Endodermal cell (in vitro differentiated cells): ENCODE measurements at regions not wholly inside any gene's neighbourhood (a gene's known extent, or its start where the extent isn't known, plus 50 kb on each side); places are given as distances from the start of the nearest gene placed in this dataset.

Experiments used
- DNase-seq: peaks from one replicate; pipeline ENCODE4 v3.0.0-alpha.2; 2017
- H3K27ac ChIP-seq: 2 replicates; pipeline ENCODE4 v1.5.1; 2013; ENCODE audit warnings: mild to moderate bottlenecking, low read depth, low read length, moderate library complexity
- H3K27me3 ChIP-seq: 2 replicates; pipeline ENCODE4 v1.6.1; 2013; ENCODE audit warnings: mild to moderate bottlenecking, low read length, moderate library complexity; ENCODE audit not compliant: insufficient read depth, control insufficient read depth, poor library complexity, severe bottlenecking
- H3K36me3 ChIP-seq: 2 replicates; pipeline ENCODE4 v1.7.0; 2013; ENCODE audit warnings: mild to moderate bottlenecking, low read length, moderate library complexity; ENCODE audit not compliant: control insufficient read depth, insufficient read depth
- H3K4me1 ChIP-seq: one replicate; pipeline ENCODE4 v1.7.0; 2013; ENCODE audit warnings: low read length; ENCODE audit not compliant: control insufficient read depth, insufficient read depth
- H3K4me3 ChIP-seq: 2 replicates; pipeline ENCODE4 v1.5.1; 2013; ENCODE audit warnings: mild to moderate bottlenecking, low read length, moderate library complexity
- H3K9ac ChIP-seq: 2 replicates; pipeline ENCODE4 v1.6.1; 2013; ENCODE audit warnings: mild to moderate bottlenecking, low read length, moderate library complexity; ENCODE audit not compliant: poor library complexity, severe bottlenecking; ENCODE audit errors: extremely low read depth
- H3K9me3 ChIP-seq: 2 replicates; pipeline ENCODE4 v1.6.1; 2013; ENCODE audit warnings: mild to moderate bottlenecking, low read length, moderate library complexity; ENCODE audit not compliant: control insufficient read depth
- H3K27ac Mint-ChIP-seq: 2 replicates; pipeline ENCODE4 v1.8.0; 2020; ENCODE audit warnings: mixed read lengths
- H3K27me3 Mint-ChIP-seq: 2 replicates; pipeline ENCODE4 v1.8.0; 2021; ENCODE audit warnings: mild to moderate bottlenecking, mixed read lengths; ENCODE audit not compliant: insufficient read depth
- H3K36me3 Mint-ChIP-seq: 2 replicates; pipeline ENCODE4 v1.8.0; 2020; ENCODE audit warnings: low read depth, mixed read lengths
- H3K4me1 Mint-ChIP-seq: 2 replicates; pipeline ENCODE4 v1.8.0; 2020; ENCODE audit warnings: mixed read lengths
- H3K4me3 Mint-ChIP-seq: 2 replicates; pipeline ENCODE4 v1.8.0; 2020; ENCODE audit warnings: mild to moderate bottlenecking, moderate library complexity, mixed read lengths
- H3K9me3 Mint-ChIP-seq: 2 replicates; pipeline ENCODE4 v1.8.0; 2020; ENCODE audit warnings: mild to moderate bottlenecking, mixed read lengths
- WGBS, 2 experiments: methylation state at CpG; one replicate each; pipeline versions ENCODE4 v1.1.5 to v1.1.7; 2013; ENCODE audit warnings: missing lambda C conversion rate in 2 of 2, mixed read lengths in 1 of 2; ENCODE audit not compliant: insufficient coverage in 1 of 2, insufficient read length in 1 of 2; 5-methylcytosine and 5-hydroxymethylcytosine counted together
- TF ChIP-seq, protein P1 (sequence below): fragments of 200-600 bp; sonication (generic); conservative IDR thresholded peaks from 2 replicates; pipeline ENCODE4 v1.5.0; 2021; ENCODE audit warnings: antibody characterized with exemption, mild to moderate bottlenecking

DNA sequence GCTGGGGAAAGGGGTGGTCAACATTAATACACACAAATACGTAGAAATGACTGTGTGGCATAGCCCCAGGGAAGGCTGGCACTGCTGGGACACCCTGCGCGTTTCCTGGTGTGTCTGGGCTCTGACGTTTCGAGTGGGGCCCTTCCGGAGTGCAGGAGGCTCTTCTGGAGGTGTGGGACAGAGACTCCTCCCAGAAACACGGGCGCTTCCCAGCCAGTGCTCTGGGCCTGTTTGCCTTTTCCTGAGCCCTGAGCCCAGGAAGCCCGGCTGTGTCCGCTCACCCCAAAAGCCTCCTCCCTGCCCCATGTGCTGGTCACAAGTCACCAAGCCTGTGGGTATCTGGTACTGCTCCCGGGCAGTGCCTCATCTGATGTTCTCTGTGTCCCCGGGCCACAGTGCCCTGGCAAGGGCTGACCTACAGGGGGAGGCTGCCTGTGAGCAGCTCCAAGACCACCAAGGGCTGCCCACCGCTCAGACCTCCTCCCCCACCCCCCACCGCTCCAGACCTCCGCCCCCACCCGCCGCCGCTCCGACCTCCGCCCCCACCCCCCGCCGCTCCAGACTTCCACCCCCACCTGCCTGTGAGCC, 1133.3 kb downstream of the BRD1 start:
- Histone ChIP-seq H3K4me1 (no peaks in the 10 kb centered on the region), H3K9me3 (no peaks in the 10 kb centered on the region), H3K27me3 (no peaks in the 10 kb centered on the region), H3K27ac (no peak overlapping the region), H3K4me3 (no peak overlapping the region), H3K9ac (no peak overlapping the region), H3K36me3 (no peaks in the 10 kb centered on the region)
- no peaks in the 10 kb centered on the region for H3K36me3 Mint-ChIP-seq
- no peak overlapping the region for H3K27ac Mint-ChIP-seq
- H3K4me1 Mint-ChIP-seq: no peaks in the 10 kb centered on the region
- H3K4me3 Mint-ChIP-seq: no peak overlapping the region
- DNase-seq: no peak
- H3K27me3 Mint-ChIP-seq: no peaks in the 10 kb centered on the region
- TF ChIP-seq, protein P1, sequence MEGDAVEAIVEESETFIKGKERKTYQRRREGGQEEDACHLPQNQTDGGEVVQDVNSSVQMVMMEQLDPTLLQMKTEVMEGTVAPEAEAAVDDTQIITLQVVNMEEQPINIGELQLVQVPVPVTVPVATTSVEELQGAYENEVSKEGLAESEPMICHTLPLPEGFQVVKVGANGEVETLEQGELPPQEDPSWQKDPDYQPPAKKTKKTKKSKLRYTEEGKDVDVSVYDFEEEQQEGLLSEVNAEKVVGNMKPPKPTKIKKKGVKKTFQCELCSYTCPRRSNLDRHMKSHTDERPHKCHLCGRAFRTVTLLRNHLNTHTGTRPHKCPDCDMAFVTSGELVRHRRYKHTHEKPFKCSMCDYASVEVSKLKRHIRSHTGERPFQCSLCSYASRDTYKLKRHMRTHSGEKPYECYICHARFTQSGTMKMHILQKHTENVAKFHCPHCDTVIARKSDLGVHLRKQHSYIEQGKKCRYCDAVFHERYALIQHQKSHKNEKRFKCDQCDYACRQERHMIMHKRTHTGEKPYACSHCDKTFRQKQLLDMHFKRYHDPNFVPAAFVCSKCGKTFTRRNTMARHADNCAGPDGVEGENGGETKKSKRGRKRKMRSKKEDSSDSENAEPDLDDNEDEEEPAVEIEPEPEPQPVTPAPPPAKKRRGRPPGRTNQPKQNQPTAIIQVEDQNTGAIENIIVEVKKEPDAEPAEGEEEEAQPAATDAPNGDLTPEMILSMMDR: peak; percentile 19
- WGBS, 2 experiments: 94 to 97% methylated on average over 5 to 12 of the region's 22 CpGs
- no peaks in the 10 kb centered on the region for H3K9me3 Mint-ChIP-seq

DNA sequence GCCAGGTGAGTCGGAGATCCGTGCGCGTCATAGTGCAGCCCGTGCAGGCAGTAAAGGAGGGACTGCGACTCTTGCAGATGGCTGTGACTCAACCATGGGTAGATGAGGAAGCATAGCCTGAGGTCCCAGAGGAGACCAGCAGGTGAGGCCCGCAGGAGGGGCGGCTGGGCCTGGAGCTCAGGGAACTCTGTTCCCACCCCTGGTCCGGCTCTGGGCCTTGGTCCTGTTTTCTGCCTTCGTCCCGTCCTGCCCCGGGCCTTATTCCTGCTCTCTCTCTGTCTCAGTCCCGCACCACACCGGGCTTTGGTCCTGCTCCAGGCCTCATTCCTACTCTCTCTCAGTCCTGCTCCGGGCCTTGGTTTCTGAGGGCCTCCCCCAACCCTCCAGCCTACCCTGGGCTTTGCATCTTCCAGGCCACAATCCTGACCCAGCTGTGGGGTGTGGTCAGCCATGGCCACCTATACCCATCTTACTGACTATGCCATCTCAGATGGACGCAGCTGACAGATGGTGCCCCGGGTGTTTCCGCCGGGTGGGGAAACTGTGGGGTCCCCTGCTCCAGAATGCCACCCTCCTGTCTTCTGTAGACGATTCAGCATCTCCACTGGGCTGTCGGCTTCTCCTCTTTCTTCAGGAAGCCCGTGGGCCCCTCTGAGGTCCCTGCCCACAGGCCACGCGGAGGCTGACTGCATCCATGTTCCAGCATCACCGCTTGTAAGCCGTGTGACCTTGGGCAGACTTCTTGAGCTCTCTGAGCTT, 1134.1 kb downstream of the BRD1 start:
- no peaks in the 10 kb centered on the region for H3K27me3 Mint-ChIP-seq
- H3K4me1 Mint-ChIP-seq: no peaks in the 10 kb centered on the region
- no peak overlapping the region for H3K4me3 ChIP-seq
- TF ChIP-seq, protein P1: no peak
- no peaks in the 10 kb centered on the region for H3K9me3 Mint-ChIP-seq
- H3K36me3 ChIP-seq: no peaks in the 10 kb centered on the region
- 93 to 94% methylated on average over 25 to 26 of the region's 26 CpGs for WGBS, 2 experiments
- H3K9ac ChIP-seq: no peak overlapping the region
- H3K27ac Mint-ChIP-seq: no peak overlapping the region
- no peak for DNase-seq
- H3K4me1 ChIP-seq: no peaks in the 10 kb centered on the region
- H3K36me3 Mint-ChIP-seq: no peaks in the 10 kb centered on the region
- H3K9me3 ChIP-seq: no peaks in the 10 kb centered on the region
- no peak overlapping the region for H3K27ac ChIP-seq
- H3K4me3 Mint-ChIP-seq: no peak overlapping the region
- no peaks in the 10 kb centered on the region for H3K27me3 ChIP-seq

DNA sequence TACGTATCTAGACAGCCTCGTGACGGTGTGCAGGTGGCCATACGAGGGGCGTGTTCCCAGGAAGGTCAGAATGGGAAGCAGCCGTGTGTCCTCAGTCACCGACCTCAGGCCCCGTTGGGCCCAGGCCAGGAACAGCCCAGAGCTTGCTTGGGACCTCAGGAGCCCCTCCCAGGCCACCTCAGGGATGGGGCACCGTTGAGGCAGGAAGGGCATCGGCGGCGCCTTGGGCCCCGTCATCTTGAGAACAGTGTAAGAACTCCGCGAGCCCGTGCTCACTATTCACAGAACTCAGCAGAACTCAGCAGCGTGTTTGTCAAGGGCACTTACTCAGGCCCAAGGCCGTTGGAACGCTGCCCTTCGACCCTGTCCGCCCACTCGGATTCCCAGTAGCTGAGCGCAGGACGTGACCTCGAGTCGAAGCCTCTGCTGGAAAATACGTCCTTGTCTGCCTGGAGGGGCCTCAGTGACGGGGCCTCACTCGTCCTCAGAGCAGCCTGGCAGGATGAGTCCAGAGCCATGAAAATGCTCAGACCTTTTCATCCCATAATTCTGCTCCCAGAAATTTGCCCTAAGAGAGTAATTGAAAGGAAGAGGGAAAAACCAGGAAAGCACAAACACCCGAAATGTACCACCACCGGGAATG, 1134.8 kb downstream of the BRD1 start:
- Histone ChIP-seq H3K36me3 (no peaks in the 10 kb centered on the region), H3K4me1 (no peaks in the 10 kb centered on the region), H3K9ac (no peak overlapping the region), H3K4me3 (no peak overlapping the region), H3K9me3 (no peaks in the 10 kb centered on the region), H3K27me3 (no peaks in the 10 kb centered on the region), H3K27ac (no peak overlapping the region)
- TF ChIP-seq, protein P1: no peak
- no peak for DNase-seq
- WGBS, 2 experiments: 95 to 96% methylated on average over 31 of the region's 31 CpGs
- no peak overlapping the region for H3K4me3 Mint-ChIP-seq
- H3K36me3 Mint-ChIP-seq: no peaks in the 10 kb centered on the region
- no peaks in the 10 kb centered on the region for H3K9me3 Mint-ChIP-seq
- H3K27ac Mint-ChIP-seq: no peak overlapping the region
- H3K4me1 Mint-ChIP-seq: no peaks in the 10 kb centered on the region
- H3K27me3 Mint-ChIP-seq: no peaks in the 10 kb centered on the region
